HG02943 (cell line): ENCODE measurements at regions not wholly inside any gene's neighbourhood (a gene's known extent, or its start where the extent isn't known, plus 50 kb on each side); places are given as distances from the start of the nearest gene placed in this dataset.

Experiments used
- ATAC-seq: cut with Tn5 transposase; IDR thresholded peaks from one replicate; pipeline ENCODE4 v1.9.1; 2021; ENCODE audit warnings: mild to moderate bottlenecking, low read depth, moderate library complexity; ENCODE audit not compliant: unreplicated experiment

- no peak for ATAC-seq
Measured at GRCh38 chr16:73510852-73511251, 462.9 kb upstream of the ZFHX3 start.

- no peak for ATAC-seq
Measured at GRCh38 chr16:73506568-73507056, 458.7 kb upstream of the ZFHX3 start.

- ATAC-seq, result no peak
Measured at GRCh38 chr16:73505577-73505976, 457.6 kb upstream of the ZFHX3 start.

GRCh38 chr16:73504591-73505575 lies 457.0 kb upstream of the ZFHX3 start:
- ATAC-seq, result no peak

- no peak for ATAC-seq
Measured at GRCh38 chr16:73503093-73503492, 455.2 kb upstream of the ZFHX3 start.

GRCh38 chr16:73499276-73499675 lies 451.3 kb upstream of the ZFHX3 start:
- no peak for ATAC-seq

GRCh38 chr16:73485880-73486279 lies 438.0 kb upstream of the ZFHX3 start:
- no peak for ATAC-seq

- no peak for ATAC-seq
Measured at GRCh38 chr16:73483934-73484711, 436.2 kb upstream of the ZFHX3 start.

GRCh38 chr16:73483076-73483791 lies 435.3 kb upstream of the ZFHX3 start:
- ATAC-seq, result no peak

GRCh38 chr16:73482310-73482709 lies 434.4 kb upstream of the ZFHX3 start:
- ATAC-seq, result no peak

- ATAC-seq, result no peak
Measured at GRCh38 chr16:73480381-73480780, 432.5 kb upstream of the ZFHX3 start.

- ATAC-seq, result no peak
Measured at GRCh38 chr16:73473713-73474112, 425.8 kb upstream of the ZFHX3 start.

- ATAC-seq, result no peak
Measured at GRCh38 chr16:73464834-73465233, 416.9 kb upstream of the ZFHX3 start.

GRCh38 chr16:73459586-73459985 lies 411.7 kb upstream of the ZFHX3 start:
- no peak for ATAC-seq

- no peak for ATAC-seq
Measured at GRCh38 chr16:73457851-73458250, 409.9 kb upstream of the ZFHX3 start.

- ATAC-seq, result no peak
Measured at GRCh38 chr16:73448970-73449369, 401.0 kb upstream of the ZFHX3 start.

- no peak for ATAC-seq
Measured at GRCh38 chr16:73447846-73448245, 399.9 kb upstream of the ZFHX3 start.

- ATAC-seq, result no peak
Measured at GRCh38 chr16:73434621-73435020, 386.7 kb upstream of the ZFHX3 start.

- no peak for ATAC-seq
Measured at GRCh38 chr16:73433731-73434307, 385.9 kb upstream of the ZFHX3 start.
